BE2C (cell line): ENCODE measurements at regions not wholly inside any gene's neighbourhood (a gene's known extent, or its start where the extent isn't known, plus 50 kb on each side); places are given as distances from the start of the nearest gene placed in this dataset.

Experiments
- DNase-seq: peaks from one replicate; pipeline ENCODE4 v3.0.0-alpha.2; 2020
- H3K27me3 ChIP-seq: fragments of 250-450 bp; sonication (Bioruptor Pico); 2 replicates; pipeline ENCODE4 v1.5.1; 2020; ENCODE audit warnings: mild to moderate bottlenecking
- H3K36me3 ChIP-seq: fragments of 250-450 bp; sonication (Bioruptor Pico); 2 replicates; pipeline ENCODE4 v1.5.1; 2020; ENCODE audit warnings: mild to moderate bottlenecking
- H3K4me1 ChIP-seq: fragments of 250-450 bp; sonication (Bioruptor Pico); 2 replicates; pipeline ENCODE4 v1.5.1; 2020
- H3K4me3 ChIP-seq: 2 replicates; pipeline ENCODE4 v1.5.1; 2011; ENCODE audit warnings: low read depth, low read length
- H3K9me3 ChIP-seq: fragments of 250-450 bp; sonication (Bioruptor Pico); 2 replicates; pipeline ENCODE4 v1.5.1; 2020
- TF ChIP-seq, protein P1 (sequence below): IDR thresholded peaks from 2 replicates; pipeline ENCODE4 v1.5.1; 2012; ENCODE audit warnings: mild to moderate bottlenecking, low read depth, low read length

- Histone ChIP-seq H3K4me3 (no peak overlapping the region), H3K36me3 (no peaks in the 10 kb centered on the region), H3K4me1 (no peaks in the 10 kb centered on the region), H3K9me3 (peaks cover 3% of the 10 kb centered on the region; the same call in 1 of the 2 replicates), H3K27me3 (no peaks in the 10 kb centered on the region)
- DNase-seq: no peak
- TF ChIP-seq, protein P1, sequence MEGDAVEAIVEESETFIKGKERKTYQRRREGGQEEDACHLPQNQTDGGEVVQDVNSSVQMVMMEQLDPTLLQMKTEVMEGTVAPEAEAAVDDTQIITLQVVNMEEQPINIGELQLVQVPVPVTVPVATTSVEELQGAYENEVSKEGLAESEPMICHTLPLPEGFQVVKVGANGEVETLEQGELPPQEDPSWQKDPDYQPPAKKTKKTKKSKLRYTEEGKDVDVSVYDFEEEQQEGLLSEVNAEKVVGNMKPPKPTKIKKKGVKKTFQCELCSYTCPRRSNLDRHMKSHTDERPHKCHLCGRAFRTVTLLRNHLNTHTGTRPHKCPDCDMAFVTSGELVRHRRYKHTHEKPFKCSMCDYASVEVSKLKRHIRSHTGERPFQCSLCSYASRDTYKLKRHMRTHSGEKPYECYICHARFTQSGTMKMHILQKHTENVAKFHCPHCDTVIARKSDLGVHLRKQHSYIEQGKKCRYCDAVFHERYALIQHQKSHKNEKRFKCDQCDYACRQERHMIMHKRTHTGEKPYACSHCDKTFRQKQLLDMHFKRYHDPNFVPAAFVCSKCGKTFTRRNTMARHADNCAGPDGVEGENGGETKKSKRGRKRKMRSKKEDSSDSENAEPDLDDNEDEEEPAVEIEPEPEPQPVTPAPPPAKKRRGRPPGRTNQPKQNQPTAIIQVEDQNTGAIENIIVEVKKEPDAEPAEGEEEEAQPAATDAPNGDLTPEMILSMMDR: no peak
Measured at GRCh38 chr12:107590814-107591375, 94.7 kb upstream of the PWP1 start.

DNA sequence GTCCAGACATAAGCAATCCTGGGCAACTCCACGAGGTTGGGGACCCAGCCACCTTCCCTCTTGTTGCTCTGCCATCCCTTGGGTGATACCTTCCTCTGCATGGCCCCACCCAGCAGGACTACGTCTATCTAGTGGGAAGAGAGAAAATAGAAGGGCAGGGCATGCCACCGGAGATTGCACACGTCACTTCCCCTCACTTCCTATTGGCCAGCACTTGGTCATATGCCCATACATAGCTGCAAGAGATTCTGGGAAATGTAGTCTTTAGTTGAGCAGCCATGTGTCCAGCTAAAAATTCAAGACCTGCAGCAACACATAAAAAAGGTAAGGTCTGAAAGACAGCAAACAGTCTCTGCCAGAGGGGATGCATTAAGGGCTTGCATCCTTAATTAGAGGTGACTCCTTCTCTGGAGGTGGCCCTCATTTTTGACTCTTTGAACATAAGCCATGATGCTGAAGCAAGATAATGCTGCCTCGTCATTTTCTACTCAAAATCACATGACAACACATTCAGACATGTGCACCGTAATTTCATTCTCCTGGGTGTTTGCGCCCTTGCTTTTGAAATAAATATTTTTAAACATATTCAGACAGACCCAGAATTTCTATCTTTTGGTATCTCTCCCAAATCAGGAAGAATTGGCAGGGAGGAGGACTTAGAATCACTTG is 91.8 kb upstream of the PWP1 start:
- no peaks in the 10 kb centered on the region for H3K36me3 ChIP-seq
- DNase-seq: peak; percentile 72
- H3K4me3 ChIP-seq: no peak overlapping the region
- no peaks in the 10 kb centered on the region for H3K4me1 ChIP-seq
- TF ChIP-seq, protein P1: no peak
- H3K9me3 ChIP-seq: peaks cover 3% of the 10 kb centered on the region; the same call in 1 of the 2 replicates
- no peaks in the 10 kb centered on the region; the same call in 1 of the 2 replicates for H3K27me3 ChIP-seq

DNA sequence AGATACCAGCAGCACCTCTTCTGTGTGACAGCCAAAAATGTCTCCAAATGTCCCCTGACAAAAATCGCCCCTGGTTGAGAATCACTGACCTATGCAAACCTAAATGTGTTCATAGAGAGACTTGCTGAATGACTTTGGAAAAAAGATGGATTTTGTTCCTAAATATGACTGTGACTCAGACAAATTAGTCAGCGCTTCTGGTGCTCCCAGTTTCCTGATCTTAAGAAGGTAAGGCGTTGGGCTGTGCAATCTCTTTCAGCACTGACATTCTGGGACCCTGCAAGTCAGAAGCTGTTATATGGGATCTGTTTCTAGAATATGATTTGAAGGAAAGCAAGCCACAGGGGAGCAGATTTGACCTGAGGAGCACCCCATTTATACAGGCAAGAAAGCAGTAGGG is 90.6 kb upstream of the PWP1 start:
- Histone ChIP-seq H3K4me1 (no peaks in the 10 kb centered on the region), H3K4me3 (no peak overlapping the region), H3K36me3 (no peaks in the 10 kb centered on the region), H3K27me3 (no peaks in the 10 kb centered on the region; the same call in 1 of the 2 replicates), H3K9me3 (peaks cover 3% of the 10 kb centered on the region; the same call in 1 of the 2 replicates)
- DNase-seq: no peak
- TF ChIP-seq, protein P1: no peak

DNA sequence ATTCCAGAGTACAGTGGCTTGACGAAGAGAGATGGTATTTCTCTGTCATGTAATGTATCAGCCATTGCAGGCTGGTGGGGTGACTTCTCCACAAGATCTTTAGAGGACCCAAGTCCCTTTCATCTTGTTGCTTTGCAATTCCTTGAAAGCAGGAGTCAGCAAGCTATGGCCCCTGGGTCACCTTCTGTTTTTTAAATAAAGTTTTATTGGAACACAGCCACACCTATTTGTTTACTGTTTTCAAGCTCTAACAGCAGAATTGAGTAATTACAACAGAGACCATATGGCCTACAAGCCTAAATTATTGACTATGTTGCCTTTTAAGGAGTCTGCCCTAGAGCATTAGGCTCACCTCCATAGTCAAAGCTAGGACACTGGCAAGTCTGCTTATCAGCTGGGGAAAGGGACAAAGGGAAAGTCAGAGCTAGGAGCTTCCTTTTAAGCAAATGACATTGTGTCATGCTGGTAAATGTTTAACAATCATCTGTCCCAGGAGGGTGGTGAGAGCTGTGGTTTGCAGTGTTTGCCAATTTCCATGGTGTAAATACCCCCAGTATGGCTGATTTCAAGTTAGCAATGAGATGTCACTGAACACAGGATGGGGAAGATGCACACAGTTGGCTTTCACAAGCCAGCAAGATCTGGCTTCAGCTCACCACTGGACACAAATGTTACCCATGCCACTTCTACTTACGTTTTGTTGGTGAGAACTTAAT is 87.7 kb upstream of the PWP1 start:
- Histone ChIP-seq H3K27me3 (no peaks in the 10 kb centered on the region; the same call in 1 of the 2 replicates), H3K4me3 (no peak overlapping the region), H3K4me1 (peaks cover 4% of the 10 kb centered on the region), H3K9me3 (peaks cover 3% of the 10 kb centered on the region; the same call in 1 of the 2 replicates), H3K36me3 (no peaks in the 10 kb centered on the region)
- TF ChIP-seq, protein P1: no peak
- DNase-seq: no peak

DNA sequence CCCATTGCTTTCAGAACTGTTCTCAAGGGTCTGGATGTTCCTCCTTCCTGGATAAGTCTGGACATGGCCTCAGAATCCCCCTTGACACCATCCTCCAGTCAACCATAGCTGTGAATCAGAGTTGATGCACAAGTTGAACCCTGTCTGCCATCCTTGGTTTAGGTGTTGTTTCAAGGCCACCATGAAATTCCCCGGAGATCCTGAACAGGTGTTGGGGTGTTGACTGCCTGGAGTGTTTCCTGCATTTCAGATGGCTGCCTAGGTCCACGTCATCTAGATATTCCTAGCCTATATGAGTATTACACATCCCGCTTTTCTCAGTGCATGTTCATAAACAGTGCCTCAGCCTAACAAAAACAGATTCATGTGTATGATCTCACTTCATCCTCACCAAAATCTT is 86.7 kb upstream of the PWP1 start:
- no peaks in the 10 kb centered on the region; the same call in 1 of the 2 replicates for H3K27me3 ChIP-seq
- H3K4me3 ChIP-seq: no peak overlapping the region
- DNase-seq: no peak
- H3K9me3 ChIP-seq: peaks cover 3% of the 10 kb centered on the region; the same call in 1 of the 2 replicates
- no peaks in the 10 kb centered on the region for H3K36me3 ChIP-seq
- TF ChIP-seq, protein P1: no peak
- peaks cover 4% of the 10 kb centered on the region for H3K4me1 ChIP-seq
